ENCODE measurements at regions not wholly inside any gene's neighbourhood (a gene's known extent, or its start where the extent isn't known, plus 50 kb on each side); places are given as distances from the start of the nearest gene placed in this dataset.
"Not testable (repeated sequence)": the region's sequence is repeated elsewhere in the genome, so short reads cannot be mapped to it uniquely, and the experiment has no call there.

GRCh38 chr5:164505791-164506190, 1000.4 kb downstream of the MAT2B start:
- TF ChIP-seq CTCF (IDR thresholded peaks at IDR 0.05; ENCODE audit: insufficient read depth, low read length, poor library complexity, severe bottlenecking), result no peak
- no peak for DNase-seq (ENCODE audit: extremely low read depth, insufficient read length)
- Histone ChIP-seq H3K27me3 (replicated peaks; ENCODE audit: control insufficient read depth, insufficient read depth, low read length) (no peaks in the 10 kb centered on the region), H3K36me3 (ENCODE audit: control insufficient read depth, insufficient read depth, low read length) (no peaks in the 10 kb centered on the region), H3K4me3 (replicated peaks; ENCODE audit: low read depth, low read length) (no peak overlapping the region)

- no peak for DNase-seq (ENCODE audit: extremely low read depth, insufficient read length)
- H3K27me3 ChIP-seq (replicated peaks; ENCODE audit: control insufficient read depth, insufficient read depth, low read length), result no peaks in the 10 kb centered on the region
- H3K36me3 ChIP-seq (ENCODE audit: control insufficient read depth, insufficient read depth, low read length), result no peaks in the 10 kb centered on the region
- no peak overlapping the region for H3K4me3 ChIP-seq (replicated peaks; ENCODE audit: low read depth, low read length)
- TF ChIP-seq CTCF (IDR thresholded peaks at IDR 0.05; ENCODE audit: insufficient read depth, low read length, poor library complexity, severe bottlenecking), result no peak
Measured at GRCh38 chr5:164518067-164518740, 1012.8 kb downstream of the MAT2B start.

DNA sequence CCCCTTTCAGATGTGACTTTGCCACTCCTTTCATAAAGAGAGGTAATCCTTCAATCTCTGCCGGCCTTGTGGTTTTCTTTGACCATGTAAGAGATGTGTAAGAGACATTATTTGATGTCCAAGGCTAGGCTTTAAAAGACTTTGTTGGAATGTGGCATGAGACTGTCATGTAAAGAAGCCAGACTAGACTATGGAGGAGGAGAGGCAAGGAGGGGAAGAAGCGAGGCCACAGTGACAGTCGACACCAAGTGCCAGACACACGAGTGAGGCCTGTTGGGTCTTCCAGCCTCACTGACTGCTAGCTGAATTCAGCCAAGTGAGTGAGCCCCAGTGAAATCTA, 1013.3 kb downstream of the MAT2B start:
- no peaks in the 10 kb centered on the region for H3K27me3 ChIP-seq (replicated peaks; ENCODE audit: control insufficient read depth, insufficient read depth, low read length)
- H3K36me3 ChIP-seq (ENCODE audit: control insufficient read depth, insufficient read depth, low read length), result no peaks in the 10 kb centered on the region
- TF ChIP-seq CTCF (IDR thresholded peaks at IDR 0.05; ENCODE audit: insufficient read depth, low read length, poor library complexity, severe bottlenecking), result no peak
- DNase-seq (ENCODE audit: extremely low read depth, insufficient read length), result no peak
- no peak overlapping the region for H3K4me3 ChIP-seq (replicated peaks; ENCODE audit: low read depth, low read length)

- no peak for TF ChIP-seq CTCF (IDR thresholded peaks at IDR 0.05; ENCODE audit: insufficient read depth, low read length, poor library complexity, severe bottlenecking)
Measured at GRCh38 chr5:164532235-164532900, 1026.9 kb downstream of the MAT2B start.

DNA sequence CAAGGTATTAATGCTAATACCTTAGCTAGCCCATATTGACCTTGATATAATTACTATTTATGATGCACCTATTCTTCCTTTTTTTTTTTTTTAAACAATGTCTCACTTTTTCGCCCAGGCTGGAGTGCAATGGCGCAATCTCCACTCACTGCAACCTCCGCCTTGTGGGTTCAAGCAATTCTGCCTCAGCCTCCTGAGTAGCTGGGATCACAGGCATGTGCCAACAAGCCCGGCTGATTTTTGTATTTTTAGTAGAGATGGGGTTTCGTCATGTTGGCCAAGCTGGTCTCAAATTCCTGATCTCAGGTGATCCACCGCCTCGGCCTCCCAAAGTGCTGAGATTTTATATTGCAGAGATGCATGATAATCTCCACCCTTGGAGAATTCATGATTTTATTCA, 1028.0 kb downstream of the MAT2B start:
- H3K27me3 ChIP-seq (replicated peaks; ENCODE audit: control insufficient read depth, insufficient read depth, low read length); DNase-seq (ENCODE audit: extremely low read depth, insufficient read length); H3K36me3 ChIP-seq (ENCODE audit: control insufficient read depth, insufficient read depth, low read length); H3K4me3 ChIP-seq (replicated peaks; ENCODE audit: low read depth, low read length): not testable (repeated sequence)

More at GRCh38 chr5:164532235-164532900, 1026.9 kb downstream of the MAT2B start:
- H3K36me3 ChIP-seq (ENCODE audit: control insufficient read depth, insufficient read depth, low read length), result no peaks in the 10 kb centered on the region
- DNase-seq (ENCODE audit: extremely low read depth, insufficient read length), result no peak
- no peaks in the 10 kb centered on the region for H3K27me3 ChIP-seq (replicated peaks; ENCODE audit: control insufficient read depth, insufficient read depth, low read length)
- H3K4me3 ChIP-seq (replicated peaks; ENCODE audit: low read depth, low read length), result no peak overlapping the region

- Histone ChIP-seq H3K36me3 (ENCODE audit: control insufficient read depth, insufficient read depth, low read length) (no peaks in the 10 kb centered on the region), H3K4me3 (replicated peaks; ENCODE audit: low read depth, low read length) (no peak overlapping the region), H3K27me3 (replicated peaks; ENCODE audit: control insufficient read depth, insufficient read depth, low read length) (no peaks in the 10 kb centered on the region)
- TF ChIP-seq CTCF (IDR thresholded peaks at IDR 0.05; ENCODE audit: insufficient read depth, low read length, poor library complexity, severe bottlenecking), result no peak
- no peak for DNase-seq (ENCODE audit: extremely low read depth, insufficient read length)
Measured at GRCh38 chr5:164540174-164540573, 1034.8 kb downstream of the MAT2B start.
